ENCODE measurements at regions not wholly inside any gene's neighbourhood (a gene's known extent, or its start where the extent isn't known, plus 50 kb on each side); places are given as distances from the start of the nearest gene placed in this dataset.

GRCh38 chr12:4108803-4109345, 164.7 kb upstream of the CCND2 start:
- FAIRE-seq (no peak), DNase-seq (ENCODE audit: low spot score) (no peak)

- DNase-seq (ENCODE audit: low spot score) (no peak), FAIRE-seq (no peak)
Measured at GRCh38 chr12:4107911-4108697, 165.5 kb upstream of the CCND2 start.

GRCh38 chr12:4107436-4107878, 166.1 kb upstream of the CCND2 start:
- peak; percentile 34 for DNase-seq (ENCODE audit: low spot score)
- FAIRE-seq, result no peak

- FAIRE-seq (no peak), DNase-seq (ENCODE audit: low spot score) (no peak)
Measured at GRCh38 chr12:4106621-4107020, 166.9 kb upstream of the CCND2 start.

- no peak for FAIRE-seq
- DNase-seq (ENCODE audit: low spot score), result no peak
Measured at GRCh38 chr12:4104722-4105244, 168.8 kb upstream of the CCND2 start.

- FAIRE-seq, result no peak
- no peak for DNase-seq (ENCODE audit: low spot score)
Measured at GRCh38 chr12:4099276-4099675, 174.3 kb upstream of the CCND2 start.

GRCh38 chr12:4091016-4091743, 182.4 kb upstream of the CCND2 start:
- FAIRE-seq (no peak), DNase-seq (ENCODE audit: low spot score) (no peak)

GRCh38 chr12:4089956-4090355, 183.6 kb upstream of the CCND2 start:
- FAIRE-seq, result no peak
- no peak for DNase-seq (ENCODE audit: low spot score)

- DNase-seq (ENCODE audit: low spot score) (no peak), FAIRE-seq (no peak)
Measured at GRCh38 chr12:4089121-4089606, 184.4 kb upstream of the CCND2 start.

GRCh38 chr12:4088451-4088850, 185.1 kb upstream of the CCND2 start:
- FAIRE-seq (no peak), DNase-seq (ENCODE audit: low spot score) (no peak)

- FAIRE-seq, result no peak
- no peak for DNase-seq (ENCODE audit: low spot score)
Measured at GRCh38 chr12:4086481-4086880, 187.1 kb upstream of the CCND2 start.

- FAIRE-seq (no peak), DNase-seq (ENCODE audit: low spot score) (no peak)
Measured at GRCh38 chr12:4084573-4084972, 189.0 kb upstream of the CCND2 start.

GRCh38 chr12:4082809-4083403, 190.7 kb upstream of the CCND2 start:
- DNase-seq (ENCODE audit: low spot score), result no peak
- FAIRE-seq, result no peak

- FAIRE-seq (no peak), DNase-seq (ENCODE audit: low spot score) (no peak)
Measured at GRCh38 chr12:4080213-4080612, 193.3 kb upstream of the CCND2 start.

- DNase-seq (ENCODE audit: low spot score) (no peak), FAIRE-seq (no peak)
Measured at GRCh38 chr12:4074129-4074528, 199.4 kb upstream of the CCND2 start.

GRCh38 chr12:4069670-4070010, 196.4 kb upstream of the PARP11 start:
- no peak for FAIRE-seq

GRCh38 chr12:4068981-4069669, 195.9 kb upstream of the PARP11 start:
- DNase-seq (ENCODE audit: low spot score) (no peak), FAIRE-seq (no peak)

More at GRCh38 chr12:4069670-4070010, 196.4 kb upstream of the PARP11 start:
- DNase-seq (ENCODE audit: low spot score), result no peak

- FAIRE-seq, result no peak
- DNase-seq (ENCODE audit: low spot score), result no peak
Measured at GRCh38 chr12:4064008-4064407, 190.8 kb upstream of the PARP11 start.

- DNase-seq (ENCODE audit: low spot score) (no peak), FAIRE-seq (no peak)
Measured at GRCh38 chr12:4059898-4060568, 186.8 kb upstream of the PARP11 start.

Measured in RCC 7860 (cell line).